HG03139 (cell line): ENCODE measurements at regions not wholly inside any gene's neighbourhood (a gene's known extent, or its start where the extent isn't known, plus 50 kb on each side); places are given as distances from the start of the nearest gene placed in this dataset.
"Not testable (repeated sequence)": the region's sequence is repeated elsewhere in the genome, so short reads cannot be mapped to it uniquely, and the experiment has no call there.

ENCODE experiments used
- ATAC-seq: cut with Tn5 transposase; IDR thresholded peaks from one replicate; pipeline ENCODE4 v1.9.1; 2021; ENCODE audit not compliant: unreplicated experiment

DNA sequence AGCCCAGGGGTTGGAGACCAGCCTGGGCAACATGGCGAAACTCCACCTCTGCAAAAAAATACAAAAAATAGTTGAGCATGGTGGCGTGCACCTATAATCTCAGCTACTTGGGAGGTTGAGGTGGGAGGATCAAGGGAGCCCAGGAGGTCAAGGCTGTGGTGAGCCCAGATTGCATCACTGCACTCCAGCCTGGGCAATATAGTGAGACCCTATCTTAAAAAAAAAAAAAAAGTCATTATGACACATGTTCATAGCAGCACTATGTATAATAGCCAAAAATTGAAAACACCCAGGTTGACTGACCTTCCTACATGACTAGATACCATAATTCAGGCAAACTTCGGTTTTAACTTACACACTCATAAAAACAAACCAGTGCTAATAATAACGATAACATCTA lies 90.8 kb upstream of the RBPJ start:
- ATAC-seq, result no peak

- ATAC-seq, result no peak
These were observed 87.5 kb upstream of the RBPJ start for GRCh38 chr4:26233350-26233749.

DNA sequence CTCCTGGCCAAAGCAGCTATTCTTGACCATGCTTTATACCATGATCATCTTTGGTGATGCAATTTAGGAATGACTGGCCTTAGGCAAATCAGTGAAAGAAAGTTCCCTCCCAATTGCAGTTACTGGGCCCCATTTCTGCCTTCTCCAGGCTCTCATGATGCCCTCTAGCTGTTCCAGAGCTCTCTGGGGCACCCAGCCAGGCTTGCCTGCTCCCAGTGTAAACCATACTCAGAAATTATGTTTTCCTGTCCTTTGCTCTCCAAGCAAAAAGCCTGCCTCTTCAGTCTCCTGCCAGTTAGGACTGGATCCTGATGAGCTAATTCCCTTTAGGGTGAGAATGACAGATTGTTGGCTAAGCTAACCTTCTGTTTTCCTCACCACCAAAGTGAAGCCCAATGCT lies 85.3 kb upstream of the RBPJ start:
- ATAC-seq, result no peak

GRCh38 chr4:26237916-26238315 lies 82.9 kb upstream of the RBPJ start:
- no peak for ATAC-seq

DNA sequence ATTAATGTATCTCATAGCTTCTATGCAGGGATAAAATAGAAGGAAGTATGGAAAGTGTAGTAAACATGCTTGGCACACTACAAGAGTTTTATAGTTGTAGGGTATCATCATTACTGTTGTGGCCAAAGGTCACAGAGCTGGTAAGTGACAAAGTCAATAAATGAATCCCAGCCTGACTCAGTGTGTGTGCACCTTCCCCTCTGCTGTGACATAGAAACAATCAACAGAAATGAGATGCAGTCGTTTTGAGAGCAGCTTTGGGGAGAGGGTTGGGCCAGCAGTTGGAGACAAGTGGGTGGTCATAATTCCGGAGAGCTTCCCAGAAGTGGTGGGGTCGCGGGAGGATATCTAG lies 82.4 kb upstream of the RBPJ start:
- ATAC-seq, result no peak

DNA sequence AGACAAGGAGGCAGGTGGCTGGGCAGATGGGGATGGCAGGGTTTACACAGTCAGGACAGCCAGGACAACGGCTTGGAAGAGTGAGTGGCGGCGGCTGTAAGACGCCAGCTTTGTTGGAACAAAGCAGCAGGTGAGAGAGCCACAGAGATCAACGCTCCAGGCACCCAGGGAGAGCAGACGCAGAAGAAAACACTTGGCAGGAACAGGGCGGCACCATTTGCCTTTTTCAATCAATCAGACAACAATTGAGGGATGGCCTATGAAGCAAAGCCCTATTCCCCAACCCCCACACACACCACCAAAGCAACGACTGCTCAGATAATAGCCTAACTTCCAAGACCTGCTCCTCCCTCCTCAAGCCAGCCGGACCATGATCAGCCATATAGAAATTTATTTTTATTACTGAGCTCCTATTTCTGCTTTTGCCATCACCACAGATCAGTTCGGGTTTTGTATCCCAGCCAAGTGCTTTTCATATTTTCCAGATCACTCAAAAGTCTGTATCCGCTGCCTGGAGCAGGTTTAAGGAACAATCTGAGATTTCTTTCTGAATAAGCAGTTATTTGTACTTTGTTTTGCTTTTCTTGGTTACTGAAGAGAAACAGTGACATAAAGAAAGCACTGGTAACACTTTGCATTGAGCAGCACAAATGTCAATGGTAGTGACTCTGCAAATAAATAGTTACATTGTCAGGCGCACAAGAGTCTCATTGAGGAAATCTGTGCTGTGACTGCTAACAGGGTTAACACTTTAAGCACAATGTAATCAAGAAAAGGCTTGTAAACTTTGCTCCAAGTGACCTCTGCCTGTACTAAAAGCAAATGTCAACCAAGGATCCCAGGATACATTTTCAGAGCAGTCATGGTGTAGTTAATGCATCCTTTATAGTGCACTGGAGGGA lies 81.8 kb upstream of the RBPJ start:
- no peak for ATAC-seq

DNA sequence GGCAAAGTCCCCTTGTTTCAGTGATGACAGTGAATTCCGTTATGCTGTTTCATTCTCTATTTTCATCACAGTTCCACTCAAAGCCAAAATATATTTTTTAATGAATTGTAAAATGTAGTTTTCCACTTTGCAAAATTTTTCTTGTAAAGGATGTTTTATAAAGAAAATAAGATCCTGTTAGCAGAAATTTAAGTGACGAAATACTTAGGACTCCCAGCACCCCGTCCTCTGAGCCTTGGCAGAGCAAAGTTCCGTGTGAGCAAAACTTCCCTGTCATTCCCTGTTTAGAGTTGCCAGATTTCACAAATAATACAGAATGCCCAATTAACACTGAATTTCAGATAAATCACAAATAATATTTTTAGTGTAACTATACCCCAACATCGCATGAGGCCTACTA lies 81.0 kb upstream of the RBPJ start:
- no peak for ATAC-seq

- no peak for ATAC-seq
These were observed 79.6 kb upstream of the RBPJ start for GRCh38 chr4:26241179-26241578.

- ATAC-seq, result no peak
These were observed 78.4 kb upstream of the RBPJ start for GRCh38 chr4:26242451-26242850.

GRCh38 chr4:26244138-26244537 lies 76.7 kb upstream of the RBPJ start:
- ATAC-seq, result not testable (repeated sequence)

- ATAC-seq, result no peak
These were observed 72.2 kb upstream of the RBPJ start for GRCh38 chr4:26248647-26249046.

- ATAC-seq, result no peak
These were observed 68.3 kb upstream of the RBPJ start for GRCh38 chr4:26252349-26253025.

GRCh38 chr4:26253968-26254367 lies 66.8 kb upstream of the RBPJ start:
- ATAC-seq, result no peak

DNA sequence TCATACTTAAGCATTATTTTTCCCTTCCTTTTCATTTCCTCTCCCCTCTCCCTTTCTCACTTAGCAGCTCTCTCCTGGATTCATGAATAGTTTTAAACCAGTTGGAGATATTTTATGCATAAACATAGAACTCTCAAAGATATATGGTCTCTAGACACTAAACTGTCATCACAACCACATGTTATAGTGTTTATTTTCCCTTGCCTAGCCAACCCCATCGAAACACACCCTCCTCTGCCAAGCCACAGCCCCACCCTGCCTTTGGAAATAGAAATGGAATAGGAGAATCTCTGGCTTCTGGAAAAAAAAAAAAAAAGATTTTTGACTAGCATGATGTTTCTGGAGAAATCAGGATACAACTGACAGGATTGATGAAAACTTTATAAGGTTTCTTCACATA lies 64.8 kb upstream of the RBPJ start:
- ATAC-seq, result no peak

DNA sequence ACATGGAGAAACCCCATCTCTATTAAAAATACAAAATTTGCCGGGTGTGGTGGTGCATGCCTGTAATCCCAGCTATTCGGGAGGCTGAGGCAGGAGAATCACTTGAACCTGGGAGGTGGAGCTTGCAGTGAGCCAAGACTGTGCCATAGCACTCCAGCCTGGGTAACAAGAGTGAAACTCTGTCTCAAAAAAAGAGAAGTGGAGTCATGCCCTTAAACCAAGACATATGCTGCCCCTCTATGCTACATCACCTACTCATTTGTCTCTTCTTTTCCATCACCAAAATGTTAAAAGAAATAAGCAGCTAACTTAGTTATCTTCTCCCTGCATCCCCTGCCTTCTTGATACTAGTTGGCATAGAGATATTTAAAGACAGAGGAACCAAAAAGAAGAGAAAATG lies 63.4 kb upstream of the RBPJ start:
- ATAC-seq, result not testable (repeated sequence)

- ATAC-seq, result no peak
These were observed 63.0 kb upstream of the RBPJ start for GRCh38 chr4:26257850-26258249.

DNA sequence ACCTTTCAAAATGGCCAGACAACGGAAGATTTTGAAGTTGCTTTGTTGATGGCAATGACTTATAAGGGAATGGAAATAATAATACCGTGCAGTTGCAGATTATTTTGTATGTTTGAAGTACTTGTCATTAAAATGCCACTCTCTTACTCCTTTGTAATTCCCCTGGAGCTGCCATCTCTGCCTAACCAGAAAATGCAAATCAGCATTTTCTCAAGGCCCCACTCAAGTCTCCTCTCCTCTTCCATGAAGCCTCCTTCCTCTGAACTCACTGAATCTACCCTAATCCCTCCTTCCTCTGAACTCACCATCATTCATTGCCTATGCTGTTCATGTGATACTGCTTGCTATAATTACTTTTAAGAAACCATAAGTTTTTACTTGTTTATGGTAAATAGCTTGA lies 60.2 kb upstream of the RBPJ start:
- no peak for ATAC-seq

- ATAC-seq, result no peak
These were observed 59.4 kb upstream of the RBPJ start for GRCh38 chr4:26261405-26261804.

DNA sequence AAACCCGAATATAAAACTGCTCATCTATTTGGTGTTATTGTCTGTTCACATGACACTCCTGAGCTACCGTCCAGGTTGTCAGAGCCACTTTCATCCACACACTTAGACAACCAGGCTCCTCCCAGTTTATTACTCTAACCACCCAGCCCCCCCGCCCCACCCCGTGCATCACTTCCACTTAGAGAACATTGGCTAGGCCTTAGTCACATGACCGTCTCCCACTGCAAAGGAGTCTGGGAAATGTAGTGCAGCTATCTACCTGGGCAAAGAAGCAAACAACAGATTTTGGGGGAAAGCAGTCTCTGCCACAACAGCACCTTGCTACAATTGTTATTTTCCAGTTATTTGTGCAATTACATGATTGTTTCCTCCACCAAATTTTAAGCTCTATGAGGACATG lies 57.6 kb upstream of the RBPJ start:
- ATAC-seq, result no peak

DNA sequence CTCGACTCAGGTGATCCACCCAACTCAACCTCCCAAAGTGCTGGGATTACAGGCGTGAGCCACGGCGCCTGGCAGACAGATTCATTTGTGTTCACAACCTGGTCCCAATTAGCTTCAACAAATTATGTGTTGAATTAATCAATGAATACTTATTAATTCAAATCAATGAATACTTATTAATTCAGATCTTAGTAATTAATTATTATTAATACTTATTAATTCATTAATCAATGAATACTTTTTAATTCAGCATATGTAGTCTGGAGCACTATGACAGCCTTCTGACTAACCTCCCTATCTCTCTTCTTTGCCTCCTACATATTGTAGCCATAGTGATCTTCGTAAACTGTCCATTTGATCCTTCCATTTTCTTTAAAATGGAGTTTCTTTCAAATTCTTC lies 56.7 kb upstream of the RBPJ start:
- no peak for ATAC-seq

DNA sequence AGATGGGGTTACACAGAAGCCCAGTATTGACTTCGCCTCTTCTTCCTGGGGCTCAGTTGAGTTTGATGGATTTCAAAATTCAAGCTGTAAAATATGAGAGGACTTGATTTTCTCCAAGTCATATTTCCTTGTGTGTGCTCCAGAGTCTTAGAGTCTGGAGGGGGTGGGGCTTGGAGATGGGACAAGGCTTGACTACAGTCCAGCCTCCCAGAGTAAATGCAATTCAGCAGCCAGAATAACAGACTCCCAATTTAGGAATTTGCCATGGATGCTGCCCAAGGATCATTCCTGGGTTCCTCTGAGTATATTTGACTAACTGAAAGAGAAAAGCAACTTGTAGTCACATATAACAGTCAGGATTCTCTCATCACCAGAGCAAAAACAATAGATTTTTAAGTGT lies 53.7 kb upstream of the RBPJ start:
- ATAC-seq, result no peak

- no peak for ATAC-seq
These were observed 52.6 kb upstream of the RBPJ start for GRCh38 chr4:26268246-26268645.

DNA sequence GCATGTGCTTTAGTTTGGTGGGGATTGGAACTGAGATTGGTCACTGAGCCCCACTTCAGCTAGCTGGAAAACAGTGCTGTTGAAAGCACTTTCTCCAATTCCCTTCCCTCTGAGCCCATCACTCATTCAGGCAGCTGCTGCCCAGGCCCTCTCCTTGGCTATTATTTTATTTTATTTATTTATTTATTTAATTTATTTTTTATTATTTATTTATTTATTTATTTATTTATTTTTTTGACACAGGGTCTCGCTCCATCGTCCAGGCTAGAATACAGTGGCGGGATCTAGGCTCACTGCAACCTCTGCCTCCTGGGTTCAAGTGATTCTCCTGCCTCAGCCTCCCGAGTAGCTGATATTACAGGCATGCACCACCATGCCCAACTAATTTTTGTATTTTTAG lies 51.8 kb upstream of the RBPJ start:
- ATAC-seq, result no peak
